HG02840 (cell line): ENCODE measurements at regions not wholly inside any gene's neighbourhood (a gene's known extent, or its start where the extent isn't known, plus 50 kb on each side); places are given as distances from the start of the nearest gene placed in this dataset.
"Not testable (repeated sequence)": the region's sequence is repeated elsewhere in the genome, so short reads cannot be mapped to it uniquely, and the experiment has no call there.

ENCODE experiments used
- ATAC-seq: cut with Tn5 transposase; IDR thresholded peaks from one replicate; pipeline ENCODE4 v1.9.1; 2021; ENCODE audit warnings: mild to moderate bottlenecking, moderate library complexity, moderate number of reproducible peaks; ENCODE audit not compliant: unreplicated experiment, low FRiP score

GRCh38 chr3:75372964-75373363, 291.2 kb upstream of the FRG2C start:
- not testable (repeated sequence) for ATAC-seq

GRCh38 chr3:75379840-75380239, 284.3 kb upstream of the FRG2C start:
- ATAC-seq, result not testable (repeated sequence)

DNA sequence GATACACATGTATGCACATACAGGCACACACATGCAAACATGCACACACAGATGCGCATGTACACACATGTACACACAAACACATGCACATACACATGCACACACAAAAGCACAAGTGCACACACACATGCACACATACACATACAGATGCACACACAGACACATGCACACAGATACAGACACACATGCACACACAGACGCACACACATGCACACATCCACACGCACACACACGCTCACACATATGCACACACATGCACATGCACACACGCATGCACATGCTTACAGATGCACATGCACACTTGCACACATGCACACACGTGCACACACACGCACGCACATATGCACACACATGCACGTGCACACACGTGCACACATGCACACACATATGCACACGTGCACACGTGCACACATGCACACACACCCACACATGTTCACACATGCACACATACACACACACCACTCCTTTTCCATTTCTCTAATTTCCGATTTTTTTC, 283.8 kb upstream of the FRG2C start:
- no peak for ATAC-seq

DNA sequence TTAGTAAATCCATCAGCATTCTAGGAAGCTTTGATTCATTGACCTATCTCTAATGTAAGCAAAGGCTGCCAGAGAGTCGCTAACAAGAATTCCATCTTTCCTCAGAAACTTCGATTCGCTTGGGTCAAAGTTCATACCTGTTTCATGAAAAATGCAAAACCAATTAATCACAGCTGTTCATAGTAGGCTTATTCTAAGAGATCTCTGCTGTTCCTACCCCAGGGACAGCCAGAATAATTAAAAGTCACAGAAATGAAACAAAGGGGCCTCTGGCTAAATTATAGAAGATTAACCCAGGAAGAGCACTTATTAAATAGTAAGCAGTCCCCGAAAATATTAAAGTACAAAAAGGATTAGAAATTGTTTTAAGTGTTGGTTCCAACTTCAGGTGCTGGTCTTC, 280.1 kb upstream of the FRG2C start:
- ATAC-seq, result not testable (repeated sequence)

GRCh38 chr3:75388486-75389124, 275.5 kb upstream of the FRG2C start:
- not testable (repeated sequence) for ATAC-seq

GRCh38 chr3:75393288-75393694, 270.8 kb upstream of the FRG2C start:
- ATAC-seq, result not testable (repeated sequence)

- not testable (repeated sequence) for ATAC-seq
Observed at GRCh38 chr3:75394102-75394501, 270.0 kb upstream of the FRG2C start.

DNA sequence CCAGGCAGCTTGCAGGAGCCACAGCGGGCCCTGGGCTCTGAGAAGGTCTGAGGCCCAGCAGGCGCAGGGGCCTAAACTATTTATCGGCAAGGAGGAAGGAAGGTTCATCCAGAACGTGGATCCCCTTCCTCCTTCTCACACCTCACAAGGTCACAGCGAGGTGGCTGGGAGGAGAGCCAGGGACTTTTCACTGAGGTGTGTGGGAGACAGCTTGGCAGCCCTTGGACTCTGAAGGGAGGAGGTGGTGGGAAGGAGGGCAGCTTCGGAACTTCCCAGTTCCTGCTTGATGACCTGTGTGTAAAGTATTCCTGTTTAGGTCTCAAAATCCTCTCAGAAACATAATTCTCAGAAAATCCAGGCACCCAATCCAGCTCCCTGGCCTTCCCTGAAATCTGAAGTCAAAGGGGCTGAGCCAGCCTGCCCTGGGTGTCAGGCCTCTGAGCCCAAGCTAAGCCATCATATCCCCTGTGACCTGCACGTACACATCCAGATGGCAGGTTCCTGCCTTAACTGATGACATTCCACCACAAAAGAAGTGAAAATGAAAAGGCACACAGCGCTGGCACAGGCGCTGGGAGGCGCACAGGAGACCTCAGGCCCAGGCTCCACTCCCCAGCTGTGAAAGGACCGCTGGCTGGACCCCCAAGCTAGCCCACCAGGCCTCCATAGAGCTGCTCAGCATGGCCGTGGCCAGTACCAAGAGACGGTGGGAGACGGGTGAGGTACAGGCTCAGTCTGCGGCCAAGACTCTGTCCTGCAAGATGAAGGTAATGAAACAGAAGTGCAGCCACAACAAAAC, 269.4 kb upstream of the FRG2C start:
- ATAC-seq, result not testable (repeated sequence)

DNA sequence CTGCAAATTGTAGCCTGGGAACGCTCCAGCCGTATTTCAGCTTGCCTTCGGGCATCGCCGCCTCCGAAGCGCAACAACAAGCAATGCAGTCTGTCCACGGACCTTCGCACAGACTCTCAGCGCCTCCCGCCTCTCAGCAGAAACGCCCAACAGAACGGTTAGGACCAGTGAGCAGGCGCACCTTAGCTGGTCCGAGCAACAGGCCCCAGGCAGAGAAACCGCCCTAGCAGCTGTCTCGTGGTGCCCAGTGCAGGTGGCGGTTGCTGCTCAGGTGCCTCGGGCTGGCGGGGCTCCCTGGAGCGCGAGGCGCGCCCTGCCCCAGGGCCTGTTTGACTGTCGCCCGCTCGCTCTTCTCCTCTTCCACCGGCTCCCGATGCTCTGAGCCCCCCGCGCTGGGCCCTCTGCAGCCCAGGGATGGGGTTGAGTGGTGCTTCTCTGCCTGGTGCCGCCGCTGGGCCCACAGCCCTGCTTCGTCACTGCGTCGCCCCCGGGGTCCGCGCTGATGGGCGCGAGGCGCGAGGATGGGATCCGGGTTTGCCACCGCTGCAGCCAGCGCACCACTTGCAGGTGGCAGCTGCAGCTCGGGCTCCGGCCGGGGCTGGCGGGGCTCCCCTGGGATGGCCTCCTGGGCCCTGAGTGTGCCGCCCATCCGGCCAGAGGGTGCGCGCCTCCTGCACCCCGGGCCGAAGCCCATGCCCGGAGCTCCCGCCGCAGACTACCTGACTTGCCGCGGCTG, 268.4 kb upstream of the FRG2C start:
- no peak for ATAC-seq

GRCh38 chr3:75396316-75396802, 267.8 kb upstream of the FRG2C start:
- ATAC-seq, result no peak

DNA sequence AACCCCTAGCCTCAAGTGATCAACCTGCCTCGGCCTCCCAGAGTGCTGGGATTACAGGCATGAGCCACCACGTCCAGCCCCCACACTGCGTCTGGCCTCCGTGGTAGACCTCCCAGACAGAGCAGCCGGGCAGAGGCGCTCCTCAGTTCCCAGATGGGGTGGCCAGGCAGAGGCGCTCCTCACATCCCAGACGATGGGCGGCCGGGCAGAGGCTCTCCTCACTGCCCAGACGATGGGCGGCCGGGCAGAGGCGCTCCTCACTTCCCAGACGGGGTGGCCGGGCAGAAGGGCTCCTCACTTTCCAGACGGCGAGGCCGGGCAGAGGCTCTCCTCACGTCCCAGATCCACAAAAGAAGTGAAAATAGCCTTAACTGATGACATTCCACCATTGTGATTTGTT, 266.6 kb upstream of the FRG2C start:
- not testable (repeated sequence) for ATAC-seq

DNA sequence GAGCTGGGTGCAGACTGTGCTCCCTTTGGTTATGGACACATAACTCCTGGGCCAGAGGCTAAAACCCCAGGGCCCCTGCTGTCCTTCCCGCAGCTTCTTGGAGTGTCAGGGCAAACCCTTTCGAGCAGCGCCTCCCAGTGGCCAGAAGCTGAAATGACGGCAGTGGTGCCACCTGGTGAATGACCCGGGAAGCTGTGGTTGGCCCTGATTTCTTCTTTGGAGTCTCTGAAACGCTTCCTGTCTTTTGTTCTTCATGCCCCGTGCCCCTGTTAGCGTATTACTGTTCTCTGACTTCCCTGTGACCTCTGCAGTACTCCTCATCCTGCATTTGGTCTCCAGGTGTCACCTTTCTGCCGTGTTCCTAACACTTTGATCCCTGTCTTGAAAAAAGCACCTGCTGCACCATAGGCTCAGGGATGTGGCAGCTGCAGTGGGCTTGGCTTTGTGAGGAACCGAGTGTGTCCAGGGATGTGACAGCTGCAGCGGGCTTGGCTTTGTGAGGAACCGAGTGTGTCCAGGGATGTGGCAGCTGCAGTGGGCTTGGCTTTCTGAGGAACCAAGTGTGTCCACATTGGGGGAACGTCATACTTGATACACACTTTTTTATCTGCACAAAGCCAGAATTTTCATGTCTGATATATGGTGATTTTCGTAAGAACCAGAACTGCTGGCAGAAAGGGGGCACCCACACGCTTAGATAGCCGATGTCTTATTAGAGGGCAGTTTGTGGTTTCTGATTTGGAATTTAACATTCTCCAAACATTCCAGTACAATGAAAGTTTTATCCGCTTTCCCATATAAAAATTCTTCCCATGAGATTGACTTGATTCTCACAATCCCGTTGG, 241.8 kb upstream of the FRG2C start:
- not testable (repeated sequence) for ATAC-seq

GRCh38 chr3:75425379-75425778, 238.7 kb upstream of the FRG2C start:
- ATAC-seq, result not testable (repeated sequence)

DNA sequence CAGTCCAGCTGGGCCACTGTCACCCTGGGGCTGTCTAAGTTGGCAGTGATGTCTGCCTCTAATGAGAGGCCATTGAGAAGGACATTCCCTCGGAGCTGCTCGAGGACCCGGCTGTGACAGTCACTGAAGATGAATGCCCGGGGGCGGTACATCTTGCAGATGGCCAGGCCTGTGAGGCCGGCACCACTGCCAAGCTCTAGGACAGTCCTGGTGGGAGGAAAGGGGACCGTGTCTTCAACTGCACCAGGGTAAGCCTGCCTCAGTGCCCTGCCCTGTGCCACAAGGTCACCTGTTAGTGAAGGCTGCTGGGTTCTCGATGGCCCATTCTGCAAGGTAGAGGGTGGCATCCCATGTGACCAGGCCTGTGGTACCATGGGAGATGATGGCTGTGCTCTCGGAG, 236.6 kb upstream of the FRG2C start:
- not testable (repeated sequence) for ATAC-seq

DNA sequence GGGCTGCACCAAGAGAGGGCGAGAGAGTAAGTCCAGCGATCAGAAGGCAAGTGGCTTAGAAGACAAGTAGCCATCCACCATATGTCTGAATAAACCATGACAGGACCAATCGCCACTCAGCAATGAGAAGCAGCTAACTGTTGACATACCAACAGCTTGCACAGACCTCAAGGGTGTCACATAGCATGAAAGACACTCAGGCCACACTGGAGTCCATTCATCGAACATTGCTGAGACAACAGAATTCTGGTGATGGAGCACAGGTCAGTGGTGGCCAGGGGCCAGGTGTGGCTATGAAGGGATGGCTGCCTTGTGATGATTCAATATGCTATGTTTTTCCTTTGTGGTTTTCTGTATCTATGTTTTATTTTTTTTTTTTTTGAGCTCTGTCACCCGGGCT, 236.2 kb upstream of the FRG2C start:
- ATAC-seq, result not testable (repeated sequence)

DNA sequence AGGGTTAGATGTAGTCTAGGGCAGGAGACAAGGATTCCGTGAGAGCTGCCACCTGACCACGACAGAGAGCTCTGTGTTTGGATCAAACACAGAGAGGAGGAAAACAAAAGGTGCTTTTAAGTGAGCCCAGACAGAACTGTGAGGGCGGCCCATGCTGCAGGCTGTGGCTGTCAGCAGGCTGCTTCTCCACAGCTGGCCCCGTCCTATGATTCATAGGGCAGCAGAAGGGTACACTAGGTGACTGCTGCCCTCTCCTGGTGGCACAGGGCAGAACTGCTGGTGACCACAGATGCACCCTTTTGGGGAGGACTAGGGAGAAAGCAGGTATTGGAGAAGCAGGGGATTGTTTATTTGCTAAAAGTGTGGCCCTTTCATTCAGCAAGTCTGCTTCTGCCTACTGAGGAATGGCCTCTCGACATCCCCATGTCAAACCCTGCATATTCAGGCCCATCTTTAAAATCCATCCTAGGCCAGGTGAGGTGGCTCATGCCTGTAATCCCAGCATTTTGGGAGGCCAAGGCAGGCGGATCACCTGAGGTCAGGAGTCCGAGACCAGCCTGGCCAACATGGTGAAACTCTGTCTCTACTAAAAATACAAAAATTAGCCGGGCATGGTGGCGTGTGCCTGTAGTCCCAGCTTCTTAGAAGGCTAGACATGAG, 234.4 kb upstream of the FRG2C start:
- not testable (repeated sequence) for ATAC-seq

DNA sequence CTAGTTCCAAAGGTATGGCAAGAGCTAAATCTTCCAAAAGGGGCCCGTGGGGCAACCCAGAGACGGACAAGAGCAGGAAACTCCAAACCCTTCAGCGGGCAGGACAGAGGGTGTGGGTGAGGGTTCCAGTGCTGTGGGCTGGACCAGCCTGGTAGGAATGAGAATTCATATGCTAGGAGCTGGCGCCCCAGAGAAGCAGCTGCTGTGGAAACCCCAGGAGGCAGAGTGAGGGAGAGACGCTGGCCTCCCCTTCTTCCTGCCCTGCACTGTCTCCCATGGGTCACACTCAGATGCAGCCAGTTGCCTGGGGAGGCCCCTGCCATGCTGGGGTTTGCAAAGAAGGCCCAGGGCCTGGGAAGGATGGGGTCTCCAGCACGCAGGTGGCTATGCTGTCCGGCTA, 233.7 kb upstream of the FRG2C start:
- ATAC-seq, result not testable (repeated sequence)

GRCh38 chr3:75431120-75431519, 233.0 kb upstream of the FRG2C start:
- ATAC-seq, result not testable (repeated sequence)

DNA sequence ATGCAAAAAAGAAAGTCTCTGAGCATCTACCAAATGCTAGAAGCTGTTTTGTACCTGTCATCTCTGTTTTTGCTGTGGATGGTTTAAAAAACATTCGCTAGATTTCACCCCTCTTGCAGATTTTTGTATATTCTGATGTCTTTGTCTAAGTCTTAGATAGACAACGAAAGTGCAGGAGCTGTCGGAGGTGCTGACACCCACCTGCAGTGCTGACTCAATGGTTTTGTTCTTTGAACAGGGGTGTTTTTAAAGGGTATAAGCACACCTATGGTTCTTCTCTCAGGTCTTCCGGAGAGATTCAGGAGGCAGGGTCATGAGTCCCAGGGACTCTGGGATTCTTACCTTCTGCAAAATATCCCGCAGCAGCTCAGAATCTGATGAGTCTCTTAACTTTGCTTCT, 231.7 kb upstream of the FRG2C start:
- not testable (repeated sequence) for ATAC-seq
